Activated CD4-positive, alpha-beta T cell treated with anti-CD3 and anti-CD28 coated beads, Interleukin-2, amount 50 U/mL, for 4 hours (primary cell): ENCODE measurements at regions not wholly inside any gene's neighbourhood (a gene's known extent, or its start where the extent isn't known, plus 50 kb on each side); places are given as distances from the start of the nearest gene placed in this dataset.
"Not testable (repeated sequence)": the region's sequence is repeated elsewhere in the genome, so short reads cannot be mapped to it uniquely, and the experiment has no call there.

Experiments used
- DNase-seq, 2 experiments: peaks; one replicate each; pipeline ENCODE4 v3.0.0-alpha.2; 2020

DNA sequence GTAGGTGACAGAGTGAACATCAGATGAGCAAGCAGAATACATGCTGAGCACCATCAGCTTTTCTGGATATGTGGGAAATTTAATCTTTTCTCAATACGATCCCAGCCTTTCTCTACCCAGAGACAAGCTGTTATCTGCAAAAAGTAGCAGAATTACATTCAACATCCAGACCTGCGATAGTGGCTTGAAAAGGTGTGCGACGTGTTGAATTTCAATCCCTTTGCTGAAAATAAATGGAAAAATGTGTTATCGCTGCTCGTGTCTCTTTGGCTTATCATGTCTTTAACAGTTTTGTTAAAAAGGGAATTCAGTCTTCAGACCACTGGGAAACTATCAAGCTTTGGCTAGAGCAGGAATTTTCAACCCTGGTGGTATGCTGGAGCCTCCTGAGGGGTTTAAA, 98.8 kb upstream of the FAM20A start:
- DNase-seq, result no peak

GRCh38 chr17:68698746-68699145, 97.6 kb upstream of the FAM20A start:
- DNase-seq, result no peak

- no peak for DNase-seq
Measured at GRCh38 chr17:68697850-68698361, 96.7 kb upstream of the FAM20A start.

- no peak for DNase-seq
Measured at GRCh38 chr17:68695659-68696058, 94.5 kb upstream of the FAM20A start.

- no peak for DNase-seq
Measured at GRCh38 chr17:68694791-68695485, 93.8 kb upstream of the FAM20A start.

GRCh38 chr17:68693896-68694295, 92.7 kb upstream of the FAM20A start:
- DNase-seq, result no peak

GRCh38 chr17:68693466-68693865, 92.3 kb upstream of the FAM20A start:
- DNase-seq, result no peak

GRCh38 chr17:68686108-68686988, 85.2 kb upstream of the FAM20A start:
- no peak for DNase-seq

- DNase-seq, result no peak
Measured at GRCh38 chr17:68684949-68685357, 83.8 kb upstream of the FAM20A start.

DNA sequence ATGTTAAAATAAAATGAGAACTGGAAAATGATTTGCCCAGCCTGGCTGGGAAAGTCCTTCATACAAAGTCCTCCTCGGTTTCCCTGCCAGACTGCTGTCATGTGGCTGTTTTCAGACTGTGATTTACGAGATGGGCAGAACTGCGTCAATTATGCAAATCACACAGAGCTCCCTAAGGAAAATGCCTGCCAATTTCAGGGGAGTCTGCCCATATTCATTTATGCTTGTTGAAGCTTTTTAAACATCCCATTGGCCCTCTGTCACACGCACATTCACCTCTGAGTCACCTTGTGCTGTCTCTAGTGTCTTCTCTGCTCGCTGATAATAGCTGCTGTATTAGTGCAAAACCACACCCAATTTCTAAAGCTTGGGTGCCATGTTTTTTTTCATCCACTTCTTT, 81.7 kb upstream of the FAM20A start:
- DNase-seq, result no peak

DNA sequence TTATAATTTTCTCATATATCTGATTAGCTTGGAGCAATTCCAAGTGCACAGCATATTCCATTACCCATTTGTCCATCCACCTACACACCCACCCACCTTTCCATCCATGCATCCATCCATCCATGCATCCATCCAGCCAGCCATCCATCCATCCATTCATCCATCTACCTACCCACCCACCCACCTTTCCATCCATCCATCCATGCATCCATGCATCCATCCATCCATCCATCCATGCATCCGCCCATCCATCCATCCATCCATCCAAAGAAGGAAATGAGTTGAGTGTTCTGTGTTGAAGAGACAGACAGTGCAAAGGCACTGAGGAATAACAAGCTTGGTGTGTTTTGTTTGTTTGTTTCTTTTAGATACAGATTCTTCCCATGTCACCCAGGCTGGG, 78.7 kb upstream of the FAM20A start:
- no peak for DNase-seq

- DNase-seq, result no peak
Measured at GRCh38 chr17:68676856-68677255, 75.7 kb upstream of the FAM20A start.

DNA sequence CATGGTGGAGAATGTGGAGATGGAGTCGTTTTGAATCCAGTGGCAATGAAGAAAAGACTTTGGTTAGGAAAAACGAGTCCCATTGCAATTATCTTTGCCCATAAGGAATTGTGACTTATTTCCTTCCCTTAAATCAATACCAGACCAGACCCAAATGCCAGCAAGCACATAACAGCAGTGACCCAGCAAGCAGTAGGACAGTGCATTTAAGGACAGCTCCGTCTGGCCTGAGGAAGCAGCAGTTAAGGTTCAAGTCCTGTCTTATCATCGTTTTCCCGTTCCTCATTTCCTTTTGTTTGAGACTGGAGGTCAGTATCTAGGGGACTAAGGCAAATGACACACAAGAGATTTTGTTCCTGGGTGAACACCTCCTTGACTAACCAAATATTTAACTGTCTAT, 74.6 kb upstream of the FAM20A start:
- DNase-seq, result no peak

GRCh38 chr17:68674029-68674925, 73.1 kb upstream of the FAM20A start:
- no peak for DNase-seq

GRCh38 chr17:68670967-68671693, 70.0 kb upstream of the FAM20A start:
- DNase-seq, result no peak

DNA sequence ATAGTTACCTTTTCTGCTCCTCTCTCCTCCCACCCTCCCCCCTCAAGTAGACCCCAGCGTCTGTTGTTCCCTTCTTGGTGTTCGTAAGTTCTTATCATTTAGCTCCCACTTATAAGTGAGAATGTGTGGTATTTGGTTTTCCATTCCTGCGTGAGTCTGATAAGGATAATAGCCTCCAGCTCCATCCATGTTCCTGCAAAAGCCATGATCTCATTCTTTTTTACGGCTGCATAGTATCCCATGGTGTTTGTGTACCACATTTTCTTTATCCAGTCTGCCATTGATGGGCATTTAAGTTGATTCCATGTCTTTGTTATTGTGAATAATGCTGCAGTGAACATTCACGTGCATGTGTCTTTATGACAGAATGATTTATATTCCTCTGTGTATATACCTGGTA, 65.3 kb upstream of the FAM20A start:
- not testable (repeated sequence) for DNase-seq

- DNase-seq, result no peak
Measured at GRCh38 chr17:68665373-68665772, 64.2 kb upstream of the FAM20A start.

- no peak for DNase-seq
Measured at GRCh38 chr17:68662479-68662878, 61.3 kb upstream of the FAM20A start.

GRCh38 chr17:68662037-68662432, 60.9 kb upstream of the FAM20A start:
- DNase-seq, result no peak

DNA sequence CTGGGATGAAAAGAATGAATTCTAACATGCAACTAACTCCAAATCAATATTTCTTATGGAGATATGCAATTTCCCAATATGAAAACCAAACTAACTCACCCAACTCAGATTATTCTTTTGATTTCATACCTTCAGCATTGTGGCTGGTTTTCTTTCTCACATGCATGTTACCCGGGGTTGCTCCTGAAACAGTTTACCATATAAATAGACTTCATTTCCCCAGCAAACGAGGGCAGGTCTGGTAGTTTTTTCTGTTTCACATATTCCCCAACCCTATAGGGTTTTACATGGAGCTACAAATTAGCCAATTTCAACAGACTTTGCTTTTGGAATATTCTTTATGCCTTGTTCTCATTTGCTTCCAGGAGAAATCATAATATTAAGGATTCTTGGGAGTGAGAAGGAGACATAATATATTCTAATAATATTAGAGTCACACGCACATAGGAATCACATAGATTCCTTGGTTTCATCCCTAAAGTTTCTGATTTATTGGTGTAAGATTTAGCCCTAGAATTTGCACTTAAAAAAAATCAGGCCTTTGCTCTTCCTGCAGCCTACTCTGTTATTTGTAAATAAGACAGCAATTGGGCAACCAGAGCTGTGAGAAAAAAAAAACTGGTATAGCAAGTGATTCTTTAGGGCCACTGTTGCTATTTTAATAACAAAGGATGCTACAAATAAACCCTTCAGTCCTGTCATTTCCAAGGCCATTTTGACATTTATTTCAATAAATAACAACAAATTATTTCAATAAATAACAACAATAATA, 60.3 kb upstream of the FAM20A start:
- no peak for DNase-seq

DNA sequence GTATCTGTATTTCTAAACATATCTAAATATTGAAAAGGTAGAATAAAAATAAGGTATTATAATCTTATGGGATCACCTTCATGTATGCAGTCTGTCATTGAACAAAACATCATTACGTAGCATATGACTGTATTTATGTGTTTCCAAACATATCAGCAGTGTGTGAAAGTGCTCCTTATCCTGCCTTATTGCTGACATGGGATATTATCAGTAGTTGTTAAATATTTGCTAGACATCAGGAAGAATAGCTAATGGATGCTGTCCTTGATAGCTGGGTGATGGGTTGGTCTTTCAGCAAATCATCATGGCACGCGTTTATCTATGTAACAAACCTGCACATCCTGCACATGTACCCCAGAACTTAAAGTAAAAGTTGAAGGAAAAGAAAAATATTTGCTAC, 59.1 kb upstream of the FAM20A start:
- DNase-seq, result no peak
